Type B pancreatic cell (in vitro differentiated cells): ENCODE measurements at regions not wholly inside any gene's neighbourhood (a gene's known extent, or its start where the extent isn't known, plus 50 kb on each side); places are given as distances from the start of the nearest gene placed in this dataset.
"Not testable (repeated sequence)": the region's sequence is repeated elsewhere in the genome, so short reads cannot be mapped to it uniquely, and the experiment has no call there.

Experiments
- DNase-seq: peaks from one replicate; pipeline ENCODE4 v3.0.0; 2021; ENCODE audit warnings: mixed read lengths; ENCODE audit not compliant: unreplicated experiment; ENCODE audit errors: extremely low spot score
- H3K27ac Mint-ChIP-seq: 2 replicates; pipeline ENCODE4 v1.8.0; 2021; ENCODE audit warnings: mild to moderate bottlenecking, mixed read lengths
- H3K27me3 Mint-ChIP-seq: 2 replicates; pipeline ENCODE4 v1.8.0; 2021; ENCODE audit warnings: mixed read lengths
- H3K36me3 Mint-ChIP-seq: 2 replicates; pipeline ENCODE4 v1.8.0; 2021; ENCODE audit warnings: mixed read lengths
- H3K4me1 Mint-ChIP-seq: one replicate; pipeline ENCODE4 v1.8.0; 2021; ENCODE audit warnings: mixed read lengths; ENCODE audit not compliant: unreplicated experiment
- H3K4me3 Mint-ChIP-seq: 2 replicates; pipeline ENCODE4 v1.8.0; 2021; ENCODE audit warnings: mild to moderate bottlenecking, mixed read lengths
- H3K9me3 Mint-ChIP-seq: 2 replicates; pipeline ENCODE4 v1.8.0; 2021; ENCODE audit warnings: mixed read lengths
- CTCF ChIP-seq: fragments of 200-600 bp; sonication (generic); conservative IDR thresholded peaks from 2 replicates; pipeline ENCODE4 v1.5.0; 2021; ENCODE audit warnings: antibody characterized with exemption, mild to moderate bottlenecking

GRCh38 chr12:28089338-28089737 lies 100.9 kb upstream of the CCDC91 start:
- no peak for TF ChIP-seq CTCF
- Mint-ChIP-seq H3K9me3 (no peaks in the 10 kb centered on the region), H3K4me3 (peak overlapping the region; percentile 21), H3K27ac (peak overlapping the region; percentile 1), H3K27me3 (peaks cover 3% of the 10 kb centered on the region), H3K36me3 (no peaks in the 10 kb centered on the region), H3K4me1 (peaks cover 10% of the 10 kb centered on the region)
- no peak for DNase-seq

- TF ChIP-seq CTCF: no peak
- H3K4me1 Mint-ChIP-seq: peaks cover 10% of the 10 kb centered on the region
- H3K36me3 Mint-ChIP-seq: no peaks in the 10 kb centered on the region
- no peak overlapping the region for H3K4me3 Mint-ChIP-seq
- H3K9me3 Mint-ChIP-seq: no peaks in the 10 kb centered on the region
- no peak overlapping the region for H3K27ac Mint-ChIP-seq
- no peaks in the 10 kb centered on the region for H3K27me3 Mint-ChIP-seq
- no peak for DNase-seq
Observed at GRCh38 chr12:28090835-28091234, 99.4 kb upstream of the CCDC91 start.

GRCh38 chr12:28092396-28092795 lies 97.9 kb upstream of the CCDC91 start:
- no peaks in the 10 kb centered on the region for H3K36me3 Mint-ChIP-seq
- H3K27me3 Mint-ChIP-seq: no peaks in the 10 kb centered on the region
- DNase-seq: no peak
- no peak overlapping the region for H3K27ac Mint-ChIP-seq
- H3K9me3 Mint-ChIP-seq: no peaks in the 10 kb centered on the region
- TF ChIP-seq CTCF: no peak
- H3K4me3 Mint-ChIP-seq: no peak overlapping the region
- H3K4me1 Mint-ChIP-seq: peaks cover 10% of the 10 kb centered on the region

- no peaks in the 10 kb centered on the region for H3K4me1 Mint-ChIP-seq
- H3K36me3 Mint-ChIP-seq: no peaks in the 10 kb centered on the region
- H3K4me3 Mint-ChIP-seq: no peak overlapping the region
- no peaks in the 10 kb centered on the region for H3K9me3 Mint-ChIP-seq
- no peak for DNase-seq
- no peak overlapping the region for H3K27ac Mint-ChIP-seq
- no peaks in the 10 kb centered on the region for H3K27me3 Mint-ChIP-seq
- no peak for TF ChIP-seq CTCF
Observed at GRCh38 chr12:28096649-28097048, 93.6 kb upstream of the CCDC91 start.

- Mint-ChIP-seq H3K36me3 (no peaks in the 10 kb centered on the region), H3K4me3 (no peak overlapping the region), H3K4me1 (no peaks in the 10 kb centered on the region), H3K27me3 (no peaks in the 10 kb centered on the region), H3K27ac (no peak overlapping the region), H3K9me3 (no peaks in the 10 kb centered on the region)
- TF ChIP-seq CTCF: no peak
- DNase-seq: no peak
Observed at GRCh38 chr12:28097221-28097620, 93.0 kb upstream of the CCDC91 start.

GRCh38 chr12:28099245-28099644 lies 91.0 kb upstream of the CCDC91 start:
- H3K9me3 Mint-ChIP-seq, DNase-seq, H3K36me3 Mint-ChIP-seq, H3K27me3 Mint-ChIP-seq, H3K4me1 Mint-ChIP-seq, H3K27ac Mint-ChIP-seq, H3K4me3 Mint-ChIP-seq: not testable (repeated sequence)
